Calu3 (cell line): ENCODE measurements at regions not wholly inside any gene's neighbourhood (a gene's known extent, or its start where the extent isn't known, plus 50 kb on each side); places are given as distances from the start of the nearest gene placed in this dataset.

ENCODE experiments used
- BruUV-seq: library from RNA; stranded (reverse); fragments of 400-500 nt; replicated peaks from 2 replicates; lab custom pipeline; 2021; lab: Mats Ljungman, UMichigan
- CTCF ChIA-PET: fragments of 300-600 bp; sonication (Branson Sonifier 250); formaldehyde crosslinking; loops from one replicate; lab custom pipeline; 2022; ENCODE audit warnings: antibody characterized with exemption; lab: Charles Lee
- DNase-seq: peaks from one replicate; pipeline ENCODE4 v3.0.0; 2022
- H3K27ac Mint-ChIP-seq: one replicate; pipeline ENCODE4 v1.8.0; 2022; ENCODE audit warnings: mixed read lengths; ENCODE audit not compliant: unreplicated experiment
- H3K27me3 Mint-ChIP-seq: one replicate; pipeline ENCODE4 v1.8.0; 2022; ENCODE audit warnings: mixed read lengths; ENCODE audit not compliant: unreplicated experiment
- H3K36me3 Mint-ChIP-seq: one replicate; pipeline ENCODE4 v1.8.0; 2022; ENCODE audit warnings: mild to moderate bottlenecking, moderate library complexity, mixed read lengths; ENCODE audit not compliant: insufficient read depth, unreplicated experiment
- H3K4me1 Mint-ChIP-seq: one replicate; pipeline ENCODE4 v1.8.0; 2022; ENCODE audit warnings: mild to moderate bottlenecking, low read depth, mixed read lengths; ENCODE audit not compliant: unreplicated experiment
- H3K4me3 Mint-ChIP-seq: one replicate; pipeline ENCODE4 v1.8.0; 2022; ENCODE audit warnings: mild to moderate bottlenecking, low read depth, moderate library complexity, mixed read lengths; ENCODE audit not compliant: unreplicated experiment
- H3K9me3 Mint-ChIP-seq: one replicate; pipeline ENCODE4 v1.8.0; 2022; ENCODE audit warnings: low read depth, mixed read lengths; ENCODE audit not compliant: unreplicated experiment
- CTCF ChIP-seq: fragments of 200-600 bp; IDR thresholded peaks from one replicate; pipeline ENCODE4 v1.8.0; 2022; ENCODE audit warnings: antibody characterized with exemption; ENCODE audit not compliant: unreplicated experiment
- intact Hi-C: fragments of 100-400 bp; cut with micrococcal nuclease; formaldehyde crosslinking; loops from one replicate; pipeline ENCODE4 v1.10.0; 2022; ENCODE audit not compliant: unreplicated experiment

- no peak for DNase-seq
- BruUV-seq, result no TSS peak
- Mint-ChIP-seq H3K9me3 (peaks cover 7% of the 10 kb centered on the region), H3K36me3 (no peaks in the 10 kb centered on the region), H3K27ac (no peak overlapping the region), H3K27me3 (no peaks in the 10 kb centered on the region), H3K4me3 (no peak overlapping the region), H3K4me1 (no peaks in the 10 kb centered on the region)
- intact Hi-C loops, result no loop called here
- CTCF ChIA-PET, result no interaction called here
- no peak for TF ChIP-seq CTCF
These were observed 53.7 kb upstream of the SEMA3A start for GRCh38 chr7:84248267-84248666.

- DNase-seq, result no peak
- Mint-ChIP-seq H3K27me3 (no peaks in the 10 kb centered on the region), H3K9me3 (peaks cover 7% of the 10 kb centered on the region), H3K27ac (no peak overlapping the region), H3K4me1 (no peaks in the 10 kb centered on the region), H3K36me3 (no peaks in the 10 kb centered on the region), H3K4me3 (no peak overlapping the region)
- no peak for TF ChIP-seq CTCF
- CTCF ChIA-PET, result no interaction called here
- intact Hi-C loops, result no loop called here
- BruUV-seq, result no TSS peak
These were observed 53.0 kb upstream of the SEMA3A start for GRCh38 chr7:84247591-84247990.

- Mint-ChIP-seq H3K4me1 (no peaks in the 10 kb centered on the region), H3K4me3 (no peak overlapping the region), H3K9me3 (peaks cover 7% of the 10 kb centered on the region), H3K27me3 (no peaks in the 10 kb centered on the region), H3K36me3 (no peaks in the 10 kb centered on the region), H3K27ac (no peak overlapping the region)
- intact Hi-C loops, result no loop called here
- BruUV-seq, result no TSS peak
- CTCF ChIA-PET, result no interaction called here
- no peak for TF ChIP-seq CTCF
- DNase-seq, result peak; percentile 6
These were observed 51.2 kb upstream of the SEMA3A start for GRCh38 chr7:84245835-84246234.
